Bronchial epithelial cell (primary cell): ENCODE measurements at regions not wholly inside any gene's neighbourhood (a gene's known extent, or its start where the extent isn't known, plus 50 kb on each side); places are given as distances from the start of the nearest gene placed in this dataset.

Source experiments
- DNase-seq: peaks from one replicate; pipeline ENCODE4 v3.0.0-alpha.2; 2010; ENCODE audit warnings: low read depth
- FAIRE-seq: peaks from 2 replicates; lab custom pipeline; 2011; peaks lifted over from hg19 to GRCh38; lab: Jason Lieb, UNC
- H3K27me3 ChIP-seq: 2 replicates; pipeline ENCODE4 v1.5.1; 2011; ENCODE audit warnings: low read length; ENCODE audit not compliant: control insufficient read depth, insufficient read depth
- H3K36me3 ChIP-seq: 2 replicates; pipeline ENCODE4 v1.5.1; 2011; ENCODE audit warnings: low read length; ENCODE audit not compliant: control insufficient read depth, insufficient read depth
- H3K4me3 ChIP-seq: 2 replicates; pipeline ENCODE4 v1.5.1; 2011; ENCODE audit warnings: mild to moderate bottlenecking, low read depth, low read length, control low read depth
- CTCF ChIP-seq: IDR thresholded peaks from 2 replicates; pipeline ENCODE4 v1.5.1; 2011; ENCODE audit warnings: mild to moderate bottlenecking, moderate library complexity, low read length, control low read depth, inconsistent platforms; ENCODE audit not compliant: insufficient read depth, severe bottlenecking

- H3K27me3 ChIP-seq: peaks cover 31% of the 10 kb centered on the region
- no peak for TF ChIP-seq CTCF
- DNase-seq (no peak), FAIRE-seq (no peak)
- H3K4me3 ChIP-seq: no peak overlapping the region
- H3K36me3 ChIP-seq: no peaks in the 10 kb centered on the region
Measured at GRCh38 chr11:119985551-119985950, 152.4 kb downstream of the TRIM29 start.

GRCh38 chr11:119983816-119984215 is 154.1 kb downstream of the TRIM29 start:
- FAIRE-seq: no peak
- Histone ChIP-seq H3K4me3 (no peak overlapping the region), H3K27me3 (peaks cover 21% of the 10 kb centered on the region), H3K36me3 (no peaks in the 10 kb centered on the region)
- TF ChIP-seq CTCF: no peak
- DNase-seq: no peak

- TF ChIP-seq CTCF: no peak
- DNase-seq (no peak), FAIRE-seq (no peak)
- no peaks in the 10 kb centered on the region for H3K36me3 ChIP-seq
- H3K4me3 ChIP-seq: no peak overlapping the region
- peaks cover 16% of the 10 kb centered on the region for H3K27me3 ChIP-seq
Measured at GRCh38 chr11:119983240-119983732, 154.6 kb downstream of the TRIM29 start.

GRCh38 chr11:119982517-119983239 is 155.2 kb downstream of the TRIM29 start:
- H3K4me3 ChIP-seq: no peak overlapping the region
- no peak for DNase-seq
- FAIRE-seq: no peak
- TF ChIP-seq CTCF: no peak
- H3K36me3 ChIP-seq: no peaks in the 10 kb centered on the region
- peaks cover 14% of the 10 kb centered on the region for H3K27me3 ChIP-seq

- no peak for TF ChIP-seq CTCF
- Histone ChIP-seq H3K36me3 (no peaks in the 10 kb centered on the region), H3K27me3 (peaks cover 12% of the 10 kb centered on the region), H3K4me3 (no peak overlapping the region)
- no peak for DNase-seq
- no peak for FAIRE-seq
Measured at GRCh38 chr11:119980431-119980830, 157.5 kb downstream of the TRIM29 start.

- FAIRE-seq: no peak
- no peak for DNase-seq
- TF ChIP-seq CTCF: no peak
Measured at GRCh38 chr11:119979701-119980100, 158.2 kb downstream of the TRIM29 start.

More at GRCh38 chr11:119979701-119980100, 158.2 kb downstream of the TRIM29 start:
- H3K4me3 ChIP-seq: no peak overlapping the region
- peaks cover 11% of the 10 kb centered on the region for H3K27me3 ChIP-seq
- H3K36me3 ChIP-seq: no peaks in the 10 kb centered on the region
